Cerebellar nuclear complex (tissue), 1 donor: ENCODE measurements at regions not wholly inside any gene's neighbourhood (a gene's known extent, or its start where the extent isn't known, plus 50 kb on each side); places are given as distances from the start of the nearest gene placed in this dataset.
"Not testable (repeated sequence)": the region's sequence is repeated elsewhere in the genome, so short reads cannot be mapped to it uniquely, and the experiment has no call there.

Experiments
- DNase-seq, 2 experiments: peaks; one replicate each; lab custom pipeline; 2025; lab: John Stamatoyannopoulos, UW

DNA sequence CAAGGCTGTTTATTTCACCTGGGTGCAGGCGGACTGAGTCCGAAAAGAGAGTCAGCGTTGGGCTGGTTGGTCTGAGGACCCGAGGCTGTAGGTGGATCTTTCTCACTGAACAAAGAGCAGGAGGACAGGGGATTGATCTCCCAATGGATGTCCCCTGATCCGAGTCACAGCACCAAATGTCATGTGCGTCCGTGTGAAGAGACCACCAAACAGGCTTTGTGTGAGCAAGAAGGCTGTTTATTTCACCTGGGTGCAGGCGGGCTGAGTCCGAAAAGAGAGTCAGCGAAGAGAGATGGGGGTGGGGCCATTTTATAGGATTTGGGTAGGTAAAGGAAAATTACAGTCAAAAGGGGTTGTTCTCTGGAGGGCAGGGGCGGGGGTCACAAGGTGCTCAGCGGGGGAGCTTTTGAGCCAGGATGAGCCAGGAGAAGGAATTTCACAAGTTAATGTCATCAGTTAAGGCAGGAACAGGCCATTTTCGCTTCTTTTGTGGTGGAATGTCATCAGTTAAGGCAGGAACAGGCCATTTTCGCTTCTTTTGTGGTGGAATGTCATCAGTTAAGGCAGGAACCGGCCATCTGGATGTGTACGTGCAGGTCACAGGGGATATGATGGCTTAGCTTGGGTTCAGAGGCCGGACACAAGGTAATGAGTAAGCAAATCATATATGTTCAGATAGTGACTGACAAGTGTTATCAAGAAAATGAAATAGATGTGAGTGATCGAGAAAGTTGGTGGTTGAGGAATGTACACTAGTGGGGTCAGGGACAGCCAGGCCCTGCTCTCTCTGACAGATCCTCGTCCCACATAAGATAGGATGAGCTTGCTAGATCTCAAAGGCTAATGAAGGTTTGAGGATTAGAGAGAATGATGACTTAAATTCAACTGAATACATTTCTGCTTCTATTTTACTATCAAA, 760.0 kb downstream of the KCNT2 start:
- not testable (repeated sequence) for DNase-seq

DNA sequence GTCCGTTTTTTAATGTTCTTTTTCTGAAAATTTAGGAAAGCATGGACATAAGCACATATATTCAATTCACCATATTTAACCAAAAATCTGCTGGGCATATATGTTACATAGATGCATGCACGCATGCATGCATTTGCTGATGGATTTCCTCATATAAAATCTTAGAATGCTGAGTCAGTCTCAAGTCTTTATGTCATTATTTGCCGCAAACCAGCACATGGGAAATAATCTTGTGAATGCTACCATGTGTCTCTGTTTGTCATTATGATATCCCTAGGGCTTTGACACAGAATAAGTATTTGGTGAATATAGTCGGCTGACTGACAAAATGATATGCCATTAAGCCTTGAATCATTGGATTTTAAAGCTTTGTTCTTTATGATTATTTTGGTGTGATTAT, 776.5 kb downstream of the KCNT2 start:
- DNase-seq: no peak

DNA sequence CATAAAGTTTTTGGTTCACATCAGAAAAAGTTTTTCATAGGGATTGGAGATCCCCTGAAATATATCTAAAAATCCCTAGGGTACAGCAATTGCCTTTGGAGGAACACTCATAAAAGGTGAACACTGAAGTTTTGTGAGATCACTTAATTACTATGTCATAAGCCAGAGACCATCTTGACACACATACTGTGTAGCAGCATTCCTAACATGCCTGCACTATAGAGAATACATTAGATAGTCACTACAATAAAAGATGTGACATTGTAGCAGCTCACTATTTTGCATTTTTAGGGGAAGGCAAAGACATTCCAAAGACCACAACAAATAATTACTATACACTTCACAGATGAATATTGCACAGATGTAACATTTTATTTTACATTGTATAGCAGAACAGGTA, 779.9 kb downstream of the KCNT2 start:
- DNase-seq: no peak

DNA sequence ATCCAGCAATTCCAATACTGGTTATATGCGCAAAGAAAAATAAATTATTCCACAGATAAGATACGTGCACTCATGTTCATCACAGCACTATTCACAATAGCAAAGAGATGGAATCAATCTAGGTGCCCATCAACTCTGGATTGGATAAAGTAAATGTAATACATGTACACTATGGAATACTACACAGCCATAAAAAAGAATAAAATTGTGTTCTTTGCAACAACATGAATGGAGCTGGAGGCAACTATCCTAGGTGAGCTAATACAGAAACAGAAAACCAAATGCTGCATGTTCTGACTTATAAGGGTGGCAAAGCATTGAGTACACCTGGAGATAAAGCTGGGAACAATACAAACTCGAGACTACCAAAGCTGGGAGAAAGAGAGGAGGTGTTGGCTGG, 787.3 kb downstream of the KCNT2 start:
- DNase-seq: no peak

DNA sequence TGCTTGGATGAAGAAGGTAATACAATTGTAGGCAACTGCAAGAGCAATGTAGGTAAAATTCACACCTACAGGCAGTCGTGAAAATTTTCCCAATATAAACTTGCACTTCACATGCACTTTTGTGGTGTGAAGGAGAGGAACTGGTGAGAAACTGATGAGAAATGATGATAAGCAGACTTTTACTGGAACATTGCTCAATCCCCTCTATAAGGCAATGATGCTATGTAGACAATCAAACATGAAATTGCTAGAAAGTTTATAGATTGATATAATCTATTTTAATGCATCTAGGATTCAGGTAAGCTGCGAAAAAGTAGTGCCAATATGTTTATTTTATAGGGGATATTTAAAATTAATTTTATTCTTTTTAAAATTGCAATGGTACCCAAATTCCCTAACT, 802.2 kb downstream of the KCNT2 start:
- DNase-seq: no peak

DNA sequence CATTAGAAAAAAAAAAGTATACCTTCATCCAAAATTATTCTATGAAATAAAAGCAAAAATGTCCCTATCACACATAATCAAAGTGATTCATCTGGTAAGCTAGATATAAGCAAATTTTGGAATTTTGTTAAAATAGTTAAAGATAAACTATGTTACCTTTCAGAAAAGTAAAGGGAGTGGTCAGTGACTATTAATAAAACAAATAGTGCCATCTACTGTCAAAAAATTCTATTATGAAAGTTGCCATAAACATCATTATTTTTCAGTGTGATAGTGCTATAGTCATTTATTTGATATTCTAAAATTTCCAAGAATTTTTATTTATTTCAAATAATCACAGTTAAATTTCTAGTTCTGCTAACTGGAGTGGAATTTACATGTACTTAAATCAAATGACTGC, 803.7 kb downstream of the KCNT2 start:
- DNase-seq: no peak

DNA sequence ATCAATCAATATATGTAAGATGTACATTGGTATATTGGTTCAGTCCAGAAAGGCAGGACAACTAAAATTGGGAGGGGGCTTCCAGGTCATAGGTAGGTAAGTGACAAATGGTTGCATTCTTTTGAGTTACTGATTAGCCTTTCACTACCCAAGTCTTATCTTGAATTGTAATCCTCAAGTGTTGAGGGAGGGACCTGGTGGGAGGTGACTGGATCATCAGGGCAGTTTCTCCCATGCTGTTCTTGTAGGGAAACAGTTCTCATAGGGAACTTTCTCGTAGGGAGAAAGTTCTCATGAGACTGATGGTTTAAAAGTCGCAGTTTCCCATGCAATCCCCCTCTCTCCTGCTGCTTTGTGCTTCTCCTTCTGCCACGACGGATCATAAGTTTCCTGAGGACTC, 809.2 kb downstream of the KCNT2 start:
- no peak for DNase-seq

DNA sequence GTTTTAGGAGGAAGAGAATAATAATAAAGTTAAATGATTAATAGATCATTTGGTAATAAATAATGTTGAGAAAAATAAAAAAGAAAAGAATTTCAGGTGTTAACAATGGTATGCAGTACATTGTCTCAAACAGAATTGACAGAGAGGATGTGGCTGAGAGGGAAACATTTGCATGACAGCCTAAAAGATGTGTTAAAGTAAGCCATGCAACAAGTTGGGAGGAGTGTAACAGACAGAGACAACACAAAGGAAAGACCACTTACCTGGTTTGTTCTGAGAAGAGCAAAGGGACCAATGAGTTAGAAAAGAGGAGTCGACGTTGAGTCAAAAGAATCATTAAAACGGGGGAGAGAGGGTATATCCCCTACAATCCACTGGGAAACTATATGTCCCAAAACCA, 814.0 kb downstream of the KCNT2 start:
- no peak for DNase-seq

DNA sequence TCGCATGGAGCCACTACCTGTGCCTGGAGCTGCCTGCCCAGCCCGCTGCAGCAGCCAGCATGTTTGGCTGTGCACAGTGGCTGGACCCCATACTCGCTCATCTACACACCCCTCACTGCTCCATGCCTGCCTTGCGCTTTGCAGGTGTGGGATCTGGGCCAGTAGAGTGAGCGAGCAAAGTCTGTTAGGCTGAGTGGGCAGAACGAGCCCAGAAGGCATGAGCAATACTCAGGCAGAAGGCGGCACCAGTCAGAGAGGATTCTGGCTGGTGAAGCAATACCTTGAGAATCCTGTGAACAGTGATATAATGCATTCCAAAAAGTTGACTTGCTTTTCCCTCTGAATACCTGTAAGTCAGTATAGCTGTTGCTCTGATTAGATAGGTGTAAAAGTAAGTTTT, 816.4 kb downstream of the KCNT2 start:
- no peak for DNase-seq

DNA sequence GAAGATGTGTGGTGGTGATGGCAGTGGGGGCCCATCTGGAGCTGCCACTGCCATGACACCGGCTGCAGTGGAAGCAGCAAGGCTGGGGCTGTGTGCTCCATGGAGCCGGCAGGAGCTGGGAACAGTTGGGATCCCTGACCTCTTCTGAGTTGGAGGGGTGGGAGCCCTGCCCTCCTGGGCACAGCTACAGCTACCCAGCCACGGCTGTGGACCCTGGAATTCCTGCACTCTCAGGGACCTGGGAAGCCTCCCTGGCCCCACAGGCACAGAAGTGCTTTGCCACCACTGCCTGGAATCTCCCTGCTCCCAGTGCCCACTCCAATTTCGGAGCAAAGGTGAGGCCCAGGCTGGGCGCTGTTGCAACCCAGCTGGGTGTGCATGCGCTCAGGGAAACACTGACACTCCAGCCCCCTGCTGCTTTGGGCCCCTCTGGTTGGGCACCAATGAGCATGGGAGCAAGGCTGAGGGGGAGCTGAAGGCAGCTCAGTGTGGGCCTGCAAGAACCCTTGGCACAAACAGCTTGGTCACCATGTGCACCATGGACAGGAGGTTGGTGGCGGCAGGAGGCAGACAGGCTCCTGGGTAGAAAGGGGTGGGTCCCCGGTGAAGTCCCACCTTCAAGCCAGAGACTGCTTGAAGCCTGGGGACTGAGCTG, 817.6 kb downstream of the KCNT2 start:
- DNase-seq: no peak

DNA sequence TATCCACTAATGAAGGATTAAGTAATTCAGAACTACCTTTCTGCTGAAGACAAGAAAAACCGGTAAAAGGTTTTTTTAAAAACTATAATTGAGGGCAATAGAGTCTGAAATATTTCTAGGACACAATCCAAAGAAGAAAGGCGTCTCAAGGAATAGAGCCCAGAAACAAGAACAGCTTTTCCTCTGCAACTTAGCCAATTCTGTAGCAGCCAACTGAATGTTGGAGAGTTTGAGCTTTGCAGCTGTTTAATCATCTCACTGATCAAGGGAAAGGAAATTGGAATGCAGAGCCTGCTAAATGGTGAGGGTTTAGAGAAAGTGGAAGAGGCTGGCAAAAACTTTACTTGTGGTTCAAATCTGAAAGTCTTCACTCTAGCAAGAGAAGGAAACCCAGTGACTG, 818.9 kb downstream of the KCNT2 start:
- DNase-seq: no peak

DNA sequence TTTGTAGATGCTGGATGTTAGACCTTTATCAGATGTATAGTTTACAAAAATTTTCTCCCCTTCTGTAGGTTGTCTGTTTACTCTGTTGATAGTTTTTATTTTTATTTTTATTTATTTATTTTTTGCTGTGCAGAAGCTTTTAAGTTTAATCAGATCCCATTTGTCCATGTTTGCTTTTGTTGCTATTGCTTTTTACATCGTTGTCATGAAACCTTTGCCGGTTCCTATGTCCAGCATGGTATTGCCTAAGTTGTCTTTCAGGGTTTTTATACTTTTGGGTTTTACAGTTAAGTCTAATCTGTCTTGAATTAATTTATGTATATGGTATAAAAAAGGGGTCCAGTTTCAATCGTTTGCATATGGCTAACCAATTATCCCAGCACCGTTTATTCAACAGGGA, 819.5 kb downstream of the KCNT2 start:
- DNase-seq: no peak

DNA sequence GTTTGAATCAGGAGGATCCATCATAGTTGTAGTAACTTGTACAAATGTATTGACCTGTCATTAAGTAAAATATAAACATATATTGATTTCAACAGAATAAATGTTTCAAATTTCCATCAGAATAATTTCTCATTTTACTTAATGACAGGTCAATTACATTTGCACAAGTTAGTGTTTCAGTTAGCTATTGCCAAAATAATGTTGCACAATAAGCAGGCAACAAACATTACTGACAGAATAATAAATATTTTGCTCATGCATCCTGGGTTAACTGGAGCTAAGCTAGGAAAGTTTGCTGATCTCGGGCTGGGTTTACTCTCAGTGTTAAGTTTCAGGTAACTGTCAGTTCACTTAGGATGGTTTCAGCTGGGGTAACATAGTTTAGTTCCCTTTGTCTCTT, 822.4 kb downstream of the KCNT2 start:
- DNase-seq: no peak

DNA sequence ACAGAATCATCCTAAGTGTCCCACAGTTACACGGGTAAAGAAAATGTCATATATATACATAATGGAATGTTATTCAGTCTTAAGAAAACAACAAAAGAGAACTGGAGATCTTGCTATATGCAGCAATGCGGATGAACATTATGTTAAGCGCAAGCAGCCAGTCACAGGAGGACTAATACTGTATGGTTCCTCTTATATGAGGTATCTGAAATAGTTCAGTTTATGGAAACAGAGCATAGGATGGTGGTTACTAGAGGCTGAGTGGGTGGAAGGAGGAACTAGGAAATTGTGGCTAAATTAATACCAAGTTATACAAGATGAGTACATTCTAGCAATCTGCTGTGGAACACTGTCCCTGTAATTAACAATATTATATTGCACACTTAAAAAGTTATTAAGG, 834.3 kb downstream of the KCNT2 start:
- no peak for DNase-seq

DNA sequence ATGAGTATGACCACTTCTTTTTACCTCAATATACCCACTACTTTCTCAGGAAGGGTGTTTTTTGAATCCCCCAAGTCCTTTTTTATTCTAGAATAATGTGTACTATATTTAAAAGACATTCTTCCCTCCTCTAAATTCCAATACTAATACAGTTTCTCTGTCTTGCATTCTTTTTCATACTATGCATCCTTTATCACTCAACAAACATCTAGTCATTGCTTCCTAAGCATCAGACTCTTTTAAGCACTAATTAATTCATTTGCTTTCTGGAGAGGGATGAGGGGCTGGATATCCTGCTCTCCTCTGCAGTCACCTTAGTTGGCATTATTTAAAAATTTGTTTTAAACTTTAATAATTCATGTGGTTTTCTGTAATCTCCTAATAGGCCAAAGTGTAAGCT, 838.8 kb downstream of the KCNT2 start:
- no peak for DNase-seq

DNA sequence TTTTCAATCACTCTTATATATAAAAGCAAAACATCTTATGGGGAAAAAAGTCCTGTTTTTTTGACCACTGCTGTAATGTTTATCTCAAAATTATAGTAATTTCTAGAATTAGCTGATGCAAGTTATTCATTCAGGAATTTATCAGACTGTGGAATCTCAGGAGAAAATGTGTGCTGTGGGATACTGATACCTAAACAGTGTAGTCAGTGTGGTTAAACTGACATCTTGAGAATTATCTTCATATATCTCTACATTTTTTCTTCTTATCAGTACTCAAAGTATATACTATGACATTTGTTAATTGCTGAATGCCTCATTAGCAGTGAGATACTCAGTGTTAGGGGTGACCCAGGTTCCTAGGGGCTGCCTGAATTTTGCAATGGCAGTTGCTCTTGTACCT, 839.3 kb downstream of the KCNT2 start:
- DNase-seq: no peak

DNA sequence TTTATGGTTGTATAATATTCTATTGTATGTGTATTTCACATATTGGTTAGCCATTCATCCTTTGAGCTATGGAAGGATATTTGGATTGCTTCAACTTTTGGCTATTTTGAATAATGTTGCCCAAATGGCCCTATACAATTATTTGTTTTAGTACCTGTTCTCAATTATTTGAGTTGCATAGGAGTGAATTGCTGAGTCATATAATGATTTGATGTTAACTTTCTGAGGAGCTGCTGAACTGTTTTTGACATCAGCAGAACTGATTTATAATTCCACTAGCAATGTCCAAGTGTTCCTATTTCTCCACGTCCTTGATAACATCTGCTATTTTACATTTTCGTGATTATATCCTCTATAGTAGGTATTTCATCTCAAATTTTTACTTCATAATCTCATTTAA, 839.9 kb downstream of the KCNT2 start:
- DNase-seq: no peak

DNA sequence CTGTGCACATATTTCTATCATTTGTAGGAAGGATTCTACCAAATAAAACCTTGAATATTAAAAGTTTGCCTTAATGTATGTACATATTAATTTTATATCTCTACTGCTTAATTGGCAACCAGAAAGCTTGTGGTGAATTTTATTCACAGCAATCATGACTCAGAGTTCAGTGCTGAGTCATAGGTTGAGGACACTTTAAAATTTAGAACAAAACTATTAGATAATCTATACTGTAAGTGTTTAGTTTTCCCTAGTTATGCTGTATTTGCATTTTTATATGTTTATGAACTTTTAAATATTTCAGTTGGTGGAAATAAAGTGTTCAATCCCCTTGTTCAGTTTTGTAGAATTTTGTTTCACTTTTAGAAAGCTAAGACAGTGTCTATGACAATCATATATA, 841.5 kb downstream of the KCNT2 start:
- no peak for DNase-seq

DNA sequence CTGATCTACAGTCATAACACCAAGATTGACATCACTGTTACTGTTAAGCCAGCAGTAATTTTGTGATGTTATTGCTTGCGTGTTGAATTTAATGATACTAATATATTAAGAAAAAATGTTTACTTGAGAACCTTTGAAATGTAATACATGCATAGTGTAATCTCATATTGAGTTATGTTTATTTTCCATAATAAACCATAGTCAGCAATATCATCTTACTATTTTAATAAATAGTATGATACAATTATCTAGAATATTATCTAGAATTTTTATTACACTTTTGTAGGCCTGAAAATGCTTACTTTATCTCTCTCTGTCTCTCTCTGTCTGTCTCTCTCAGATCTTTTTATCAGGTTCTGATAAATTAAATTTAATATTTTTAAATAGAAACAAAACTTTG, 843.1 kb downstream of the KCNT2 start:
- DNase-seq: no peak

DNA sequence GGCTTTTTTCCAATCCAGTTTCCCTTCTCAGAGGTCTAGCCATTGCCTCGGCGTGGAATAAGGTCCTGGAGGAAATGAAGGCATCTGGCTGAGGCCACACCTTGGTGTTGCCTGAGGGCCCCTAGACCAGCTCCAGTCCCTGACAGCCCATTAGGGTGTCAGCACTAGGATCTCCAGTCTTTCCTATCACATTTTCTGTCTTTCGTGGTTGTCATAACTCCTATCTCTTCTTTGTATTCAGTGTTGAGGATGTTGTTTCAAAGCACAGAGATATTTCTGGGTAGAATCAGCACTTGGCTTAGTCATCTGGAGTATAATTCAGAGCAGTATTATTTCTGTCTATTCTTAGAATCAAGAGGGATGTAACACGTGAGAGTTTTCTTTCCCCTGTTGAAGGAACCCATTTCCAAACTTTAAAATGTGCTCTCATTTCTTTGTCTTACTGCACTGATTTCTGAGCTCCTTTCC, 844.3 kb downstream of the KCNT2 start:
- no peak for DNase-seq

DNA sequence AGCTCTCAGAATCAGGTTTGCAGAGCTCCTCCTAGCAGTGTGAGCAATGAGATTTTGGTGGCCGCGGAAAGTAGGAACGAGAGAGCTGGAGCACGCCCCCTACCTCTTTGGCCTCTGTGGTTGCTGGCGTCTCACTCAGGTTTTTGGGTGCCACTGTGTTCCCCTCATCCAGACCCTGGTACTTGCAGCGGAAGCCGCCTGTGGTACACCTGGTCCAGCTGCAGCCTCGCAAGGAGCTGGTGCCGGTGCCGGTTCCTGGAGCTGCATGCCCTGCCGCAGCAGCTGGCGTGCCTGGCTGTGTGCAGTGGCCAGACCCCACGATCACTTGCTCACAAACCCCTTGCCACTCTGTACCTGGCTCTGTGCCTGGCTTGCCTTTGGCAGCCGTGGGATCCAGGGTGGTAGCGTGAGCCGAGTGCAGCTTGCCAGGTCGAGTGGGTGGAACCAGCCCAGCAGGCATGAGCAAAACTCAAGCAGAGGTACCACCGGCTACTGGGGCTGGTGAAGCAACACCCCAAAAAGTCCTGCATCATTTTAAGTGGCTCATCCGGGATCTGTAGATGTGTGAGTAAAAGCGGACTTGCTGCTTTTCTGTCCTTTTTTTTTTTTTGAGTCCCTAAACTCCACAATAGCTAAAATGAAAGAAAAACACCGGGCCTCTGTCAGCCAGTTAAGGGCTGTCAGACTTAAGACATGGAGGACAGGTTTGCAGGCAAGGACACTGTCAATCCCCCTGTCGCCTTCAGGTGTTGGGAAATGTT, 844.9 kb downstream of the KCNT2 start:
- DNase-seq: no peak

DNA sequence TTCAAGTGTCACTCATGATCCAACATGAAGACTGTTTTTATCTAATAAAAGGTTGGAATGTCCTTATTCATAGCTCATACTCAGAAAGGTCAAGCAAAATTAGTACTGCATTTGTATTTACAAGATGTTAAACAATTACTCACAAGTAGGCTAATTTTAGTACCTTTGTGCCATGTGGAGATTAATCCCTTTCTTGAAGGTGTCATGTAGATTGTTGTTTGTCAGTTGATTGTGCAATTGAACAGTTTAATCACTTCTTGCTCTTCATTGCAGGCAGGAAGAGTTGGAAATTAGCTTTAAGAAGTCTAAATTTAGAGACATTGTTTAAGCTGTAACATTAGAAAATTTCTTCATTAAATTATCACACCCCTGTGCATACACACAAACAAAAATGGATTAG, 847.1 kb downstream of the KCNT2 start:
- DNase-seq: no peak

DNA sequence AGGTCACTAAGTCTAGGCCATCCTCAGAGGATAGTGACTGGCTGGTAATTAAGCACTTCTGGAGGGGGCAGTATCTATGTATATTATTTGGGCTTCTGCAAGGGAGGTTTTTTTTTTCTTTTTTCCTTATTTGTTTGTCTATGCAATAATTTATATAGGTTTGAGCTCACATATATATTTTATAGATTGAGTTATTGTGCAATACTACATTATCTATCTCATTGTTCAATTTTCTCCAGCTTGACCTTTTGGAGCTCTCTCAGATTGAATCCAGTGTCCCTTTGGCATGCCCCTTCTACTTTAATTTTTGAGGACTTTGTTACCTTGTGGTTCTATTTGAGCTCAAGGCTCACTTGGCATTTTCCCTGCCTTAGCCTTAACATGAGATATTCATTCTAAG, 852.1 kb downstream of the KCNT2 start:
- DNase-seq: no peak
